ENCODE measurements at regions not wholly inside any gene's neighbourhood (a gene's known extent, or its start where the extent isn't known, plus 50 kb on each side); places are given as distances from the start of the nearest gene placed in this dataset.
"Not testable (repeated sequence)": the region's sequence is repeated elsewhere in the genome, so short reads cannot be mapped to it uniquely, and the experiment has no call there.

GRCh38 chr7:86592185-86592584 is 51.5 kb upstream of the GRM3 start:
- no peak for DNase-seq (ENCODE audit: low spot score)

GRCh38 chr7:86574006-86574405 is 69.7 kb upstream of the GRM3 start:
- no peak for DNase-seq (ENCODE audit: low spot score)

GRCh38 chr7:86558680-86559501 is 84.8 kb upstream of the GRM3 start:
- DNase-seq (ENCODE audit: low spot score) = no peak

GRCh38 chr7:86534641-86535040 is 109.1 kb upstream of the GRM3 start:
- no peak for DNase-seq (ENCODE audit: low spot score)

GRCh38 chr7:86504229-86504628 is 139.5 kb upstream of the GRM3 start:
- no peak for DNase-seq (ENCODE audit: low spot score)

GRCh38 chr7:86499986-86500385 is 143.7 kb upstream of the GRM3 start:
- DNase-seq (ENCODE audit: low spot score) = no peak

- DNase-seq (ENCODE audit: low spot score) = no peak
Measured at GRCh38 chr7:86485827-86486226, 157.9 kb upstream of the GRM3 start.

- no peak for DNase-seq (ENCODE audit: low spot score)
Measured at GRCh38 chr7:86479144-86479543, 164.6 kb upstream of the GRM3 start.

GRCh38 chr7:86477343-86477935 is 166.3 kb upstream of the GRM3 start:
- DNase-seq (ENCODE audit: low spot score) = no peak

- no peak for DNase-seq (ENCODE audit: low spot score)
Measured at GRCh38 chr7:86470763-86471162, 172.9 kb upstream of the GRM3 start.

GRCh38 chr7:86469680-86470295 is 173.9 kb upstream of the GRM3 start:
- peak; percentile 68 for DNase-seq (ENCODE audit: low spot score)

GRCh38 chr7:86454753-86455152 is 189.0 kb upstream of the GRM3 start:
- DNase-seq (ENCODE audit: low spot score) = no peak

GRCh38 chr7:86453454-86453853 is 190.3 kb upstream of the GRM3 start:
- no peak for DNase-seq (ENCODE audit: low spot score)

- no peak for DNase-seq (ENCODE audit: low spot score)
Measured at GRCh38 chr7:86448856-86449255, 194.9 kb upstream of the GRM3 start.

- DNase-seq (ENCODE audit: low spot score) = no peak
Measured at GRCh38 chr7:86445285-86445684, 198.4 kb upstream of the GRM3 start.

GRCh38 chr7:86444245-86444644 is 199.5 kb upstream of the GRM3 start:
- no peak for DNase-seq (ENCODE audit: low spot score)

GRCh38 chr7:86440420-86440819 is 203.3 kb upstream of the GRM3 start:
- DNase-seq (ENCODE audit: low spot score) = not testable (repeated sequence)

- no peak for DNase-seq (ENCODE audit: low spot score)
Measured at GRCh38 chr7:86437951-86438450, 205.7 kb upstream of the GRM3 start.

- no peak for DNase-seq (ENCODE audit: low spot score)
Measured at GRCh38 chr7:86431761-86432160, 211.9 kb upstream of the GRM3 start.

- DNase-seq (ENCODE audit: low spot score) = no peak
Measured at GRCh38 chr7:86411814-86412213, 231.9 kb upstream of the GRM3 start.

GRCh38 chr7:86407291-86407690 is 236.4 kb upstream of the GRM3 start:
- no peak for DNase-seq (ENCODE audit: low spot score)

- no peak for DNase-seq (ENCODE audit: low spot score)
Measured at GRCh38 chr7:86391813-86392212, 251.9 kb upstream of the GRM3 start.

- not testable (repeated sequence) for DNase-seq (ENCODE audit: low spot score)
Measured at GRCh38 chr7:86375602-86376001, 268.1 kb upstream of the GRM3 start.
